NB4 (cell line): ENCODE measurements at regions not wholly inside any gene's neighbourhood (a gene's known extent, or its start where the extent isn't known, plus 50 kb on each side); places are given as distances from the start of the nearest gene placed in this dataset.
"Not testable (repeated sequence)": the region's sequence is repeated elsewhere in the genome, so short reads cannot be mapped to it uniquely, and the experiment has no call there.

Source experiments
- DNase-seq: peaks from one replicate; pipeline ENCODE4 v3.0.0; 2010; ENCODE audit warnings: low read depth
- H3K4me3 ChIP-seq: one replicate; pipeline ENCODE4 v1.5.1; 2011; ENCODE audit warnings: mild to moderate bottlenecking, low read depth, low read length, moderate library complexity
- CTCF ChIP-seq: IDR thresholded peaks from one replicate; pipeline ENCODE4 v1.5.1; 2012; ENCODE audit warnings: low read depth, low read length
- MAX ChIP-seq: IDR thresholded peaks from 2 replicates; pipeline ENCODE4 v1.6.1; 2011; ENCODE audit warnings: low read depth, low read length
- MYC ChIP-seq: IDR thresholded peaks from 2 replicates; pipeline ENCODE4 v1.6.1; 2011; ENCODE audit warnings: low read depth, low read length
- POLR2A ChIP-seq: IDR thresholded peaks from 2 replicates; pipeline ENCODE4 v1.6.1; 2011; ENCODE audit warnings: mild to moderate bottlenecking; ENCODE audit not compliant: insufficient read length; ENCODE audit errors: extremely low read depth

- no peak for TF ChIP-seq POLR2A
- no peak for TF ChIP-seq CTCF
- no peak for TF ChIP-seq MAX
- no peak for TF ChIP-seq MYC
- no peak overlapping the region for H3K4me3 ChIP-seq
- DNase-seq, result no peak
These were observed 348.0 kb downstream of the SOX9 start for GRCh38 chr17:72468841-72469240.

- H3K4me3 ChIP-seq, result no peak overlapping the region
- no peak for TF ChIP-seq POLR2A
- no peak for TF ChIP-seq MAX
- TF ChIP-seq MYC, result no peak
- TF ChIP-seq CTCF, result no peak
- no peak for DNase-seq
These were observed 349.4 kb downstream of the SOX9 start for GRCh38 chr17:72470121-72470705.

GRCh38 chr17:72470734-72471133, 349.9 kb downstream of the SOX9 start:
- no peak overlapping the region for H3K4me3 ChIP-seq
- TF ChIP-seq MYC (no peak), MAX (no peak), POLR2A (no peak), CTCF (no peak)
- no peak for DNase-seq

- no peak overlapping the region for H3K4me3 ChIP-seq
- TF ChIP-seq POLR2A (no peak), MAX (no peak), CTCF (no peak), MYC (no peak)
- DNase-seq, result no peak
These were observed 350.5 kb downstream of the SOX9 start for GRCh38 chr17:72471296-72471695.

- H3K4me3 ChIP-seq, result no peak overlapping the region
- no peak for TF ChIP-seq CTCF
- no peak for TF ChIP-seq MYC
- no peak for TF ChIP-seq POLR2A
- no peak for TF ChIP-seq MAX
- DNase-seq, result no peak
These were observed 351.3 kb downstream of the SOX9 start for GRCh38 chr17:72472106-72472505.

- not testable (repeated sequence) for DNase-seq
These were observed 352.1 kb downstream of the SOX9 start for GRCh38 chr17:72472853-72473390.

More at GRCh38 chr17:72472853-72473390, 352.1 kb downstream of the SOX9 start:
- H3K4me3 ChIP-seq, result not testable (repeated sequence)
